Karpas-422 (cell line): ENCODE measurements at regions not wholly inside any gene's neighbourhood (a gene's known extent, or its start where the extent isn't known, plus 50 kb on each side); places are given as distances from the start of the nearest gene placed in this dataset.
A peak's percentile ranks its signal among the peaks of the same experiment; 100 is the strongest.

Source experiments
- DNase-seq: peaks from one replicate; pipeline ENCODE4 v3.0.0-alpha.2; 2015
- H2AFZ ChIP-seq: fragments of 200-600 bp; sonication (generic); 2 replicates; pipeline ENCODE4 v1.6.1; 2014; ENCODE audit warnings: antibody characterized with exemption, low read length, mixed read lengths
- H3K27ac ChIP-seq: fragments of 200-600 bp; sonication (generic); 2 replicates; pipeline ENCODE4 v1.5.1; 2014; ENCODE audit warnings: mild to moderate bottlenecking, low read length, moderate library complexity
- H3K27me3 ChIP-seq: fragments of 200-600 bp; sonication (generic); 2 replicates; pipeline ENCODE4 v1.6.1; 2014; ENCODE audit warnings: low read length, mixed read lengths
- H3K36me3 ChIP-seq: fragments of 200-600 bp; sonication (generic); 2 replicates; pipeline ENCODE4 v1.6.1; 2014; ENCODE audit warnings: low read length, mixed read lengths; ENCODE audit not compliant: insufficient read depth
- H3K4me1 ChIP-seq: fragments of 200-600 bp; sonication (generic); 2 replicates; pipeline ENCODE4 v1.6.1; 2014; ENCODE audit warnings: mild to moderate bottlenecking, low read length, mixed read lengths
- H3K4me2 ChIP-seq: fragments of 200-600 bp; sonication (generic); 2 replicates; pipeline ENCODE4 v1.6.1; 2014; ENCODE audit warnings: low read length, low read depth, mild to moderate bottlenecking; ENCODE audit not compliant: poor library complexity, severe bottlenecking
- H3K4me3 ChIP-seq: fragments of 200-600 bp; sonication (generic); 2 replicates; pipeline ENCODE4 v1.5.1; 2014; ENCODE audit warnings: mild to moderate bottlenecking, antibody characterized with exemption, low read length, mixed read lengths
- H3K79me2 ChIP-seq: fragments of 200-600 bp; sonication (generic); 2 replicates; pipeline ENCODE4 v1.6.1; 2014; ENCODE audit warnings: mild to moderate bottlenecking, low read length, mixed read lengths
- H3K9ac ChIP-seq: fragments of 200-600 bp; sonication (generic); 2 replicates; pipeline ENCODE4 v1.6.0; 2014; ENCODE audit warnings: low read length
- H3K9me2 ChIP-seq: fragments of 200-600 bp; sonication (generic), shearing (Covaris generic); replicated peaks from 2 replicates; pipeline ENCODE4 v1.6.0; 2014; ENCODE audit warnings: mild to moderate bottlenecking, low read length, moderate library complexity; ENCODE audit not compliant: insufficient read depth
- H3K9me3 ChIP-seq: fragments of 300-700, 200-600 bp; sonication (generic); 2 replicates; pipeline ENCODE4 v1.6.1; 2014; ENCODE audit warnings: low read length, mixed read lengths
- H4K20me1 ChIP-seq: fragments of 200-600 bp; sonication (generic); 2 replicates; pipeline ENCODE4 v1.6.1; 2014; ENCODE audit warnings: mild to moderate bottlenecking, antibody characterized with exemption, low read length, low read depth; ENCODE audit not compliant: insufficient read depth

DNA sequence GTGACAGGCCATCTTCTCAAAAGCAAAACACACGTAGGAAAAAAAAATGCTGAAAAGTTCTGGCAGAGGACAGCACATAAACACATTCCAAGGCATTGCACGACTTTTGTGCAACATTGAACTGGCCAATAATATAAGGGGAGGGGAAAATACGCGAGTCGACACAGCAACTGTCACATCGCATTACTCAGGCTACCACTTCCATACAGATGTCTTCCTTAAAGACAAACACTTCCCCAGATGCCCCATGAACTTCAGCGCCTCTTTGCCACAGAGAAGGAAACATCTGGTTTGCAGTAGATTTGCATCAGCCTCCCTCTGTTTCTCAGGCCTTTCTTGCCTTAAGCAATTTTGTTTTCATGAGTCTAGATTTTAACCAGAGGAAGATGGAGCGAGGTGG is 144.4 kb upstream of the IGF1R start:
- no peak overlapping the region for H3K9ac ChIP-seq
- peaks cover 3% of the 10 kb centered on the region; the same call in 1 of the 2 replicates for H3K9me3 ChIP-seq
- no peaks in the 10 kb centered on the region for H3K4me1 ChIP-seq
- 0 out of 2 replicates have a peak, but pooled peaks cover 2% of the 10 kb centered on the region for H3K27me3 ChIP-seq
- no peak overlapping the region for H2AFZ ChIP-seq
- H3K27ac ChIP-seq, result no peak overlapping the region
- no peaks in the 10 kb centered on the region for H3K9me2 ChIP-seq
- no peak overlapping the region for H3K4me3 ChIP-seq
- H3K79me2 ChIP-seq, result no peaks in the 10 kb centered on the region
- H3K4me2 ChIP-seq, result no peak overlapping the region
- no peaks in the 10 kb centered on the region for H4K20me1 ChIP-seq
- H3K36me3 ChIP-seq, result no peaks in the 10 kb centered on the region
- no peak for DNase-seq

DNA sequence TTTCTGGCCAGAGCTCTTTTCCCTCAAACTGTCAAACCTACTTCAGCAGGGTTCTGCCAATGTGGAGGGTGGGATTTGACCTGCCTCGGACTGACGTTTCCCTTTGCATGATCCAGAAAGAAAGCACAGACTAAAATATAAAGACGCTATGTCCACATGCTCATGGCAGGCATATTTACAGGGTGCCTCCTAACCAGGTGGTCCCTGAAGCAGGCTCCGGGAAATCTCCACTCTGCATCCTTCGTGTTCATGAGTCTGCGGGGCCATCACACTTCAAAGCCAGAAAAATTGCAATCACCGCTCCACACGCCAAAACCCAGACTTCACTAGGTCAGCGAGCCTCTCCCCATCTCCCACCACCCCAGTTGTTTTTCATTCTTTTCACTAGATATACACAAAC is 143.3 kb upstream of the IGF1R start:
- Histone ChIP-seq H3K4me1 (no peaks in the 10 kb centered on the region), H4K20me1 (no peaks in the 10 kb centered on the region), H3K4me2 (no peak overlapping the region), H3K9me3 (no peaks in the 10 kb centered on the region), H3K9me2 (no peaks in the 10 kb centered on the region), H3K27ac (no peak overlapping the region), H2AFZ (no peak overlapping the region), H3K79me2 (no peaks in the 10 kb centered on the region), H3K9ac (no peak overlapping the region), H3K4me3 (no peak overlapping the region), H3K27me3 (no peaks in the 10 kb centered on the region), H3K36me3 (no peaks in the 10 kb centered on the region)
- DNase-seq, result no peak

DNA sequence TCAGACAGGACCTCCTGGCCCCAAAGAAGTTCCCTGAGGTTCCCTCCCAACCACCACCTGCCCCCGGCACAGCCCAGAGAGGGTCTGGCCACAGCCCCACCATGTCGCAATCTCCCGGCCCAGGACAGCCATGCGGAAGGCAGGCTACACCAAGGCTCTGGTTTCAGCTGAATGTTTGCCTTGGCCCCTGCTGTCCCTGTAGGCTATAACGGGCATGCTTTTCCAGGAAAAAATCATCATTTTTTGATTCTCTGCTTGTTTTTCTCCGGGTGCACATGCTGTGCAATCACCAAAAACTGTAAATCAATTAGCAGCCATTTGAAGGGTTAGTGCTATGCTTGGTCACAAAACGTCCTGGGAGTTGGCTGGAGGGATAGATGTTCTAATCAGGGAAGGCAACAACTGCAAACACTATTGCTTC is 142.7 kb upstream of the IGF1R start:
- H4K20me1 ChIP-seq, result no peaks in the 10 kb centered on the region

DNA sequence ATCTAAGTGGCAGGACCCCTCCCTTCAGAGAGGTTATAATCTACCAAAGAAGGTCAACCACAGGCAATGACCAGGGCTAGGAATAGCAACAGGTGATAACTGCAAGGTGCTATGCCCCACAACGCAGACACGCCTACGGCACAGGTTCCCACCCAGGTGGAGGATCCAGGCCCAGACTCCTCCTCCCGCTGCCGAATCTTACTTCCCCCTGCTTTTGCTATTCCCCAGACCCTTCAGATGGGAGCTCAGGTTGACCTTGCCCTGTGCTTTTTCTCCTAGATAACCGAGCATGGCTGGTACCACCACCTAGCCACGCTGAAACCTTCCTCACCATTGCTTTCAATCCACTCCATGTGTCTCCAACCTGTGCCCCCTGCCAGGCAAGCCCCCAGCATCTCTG is 142.2 kb upstream of the IGF1R start:
- Histone ChIP-seq H3K9ac (no peak overlapping the region), H3K4me2 (no peak overlapping the region), H3K9me2 (no peaks in the 10 kb centered on the region), H3K36me3 (no peaks in the 10 kb centered on the region), H3K9me3 (no peaks in the 10 kb centered on the region), H3K4me3 (no peak overlapping the region), H3K4me1 (no peaks in the 10 kb centered on the region), H2AFZ (no peak overlapping the region), H3K27ac (no peak overlapping the region), H4K20me1 (no peaks in the 10 kb centered on the region), H3K79me2 (no peaks in the 10 kb centered on the region), H3K27me3 (no peaks in the 10 kb centered on the region)
- no peak for DNase-seq

More for the DNA sequence above, 142.7 kb upstream of the IGF1R start:
- no peaks in the 10 kb centered on the region for H3K36me3 ChIP-seq
- H3K9ac ChIP-seq, result no peak overlapping the region
- H3K9me3 ChIP-seq, result no peaks in the 10 kb centered on the region
- no peak for DNase-seq
- no peak overlapping the region for H2AFZ ChIP-seq
- H3K27me3 ChIP-seq, result no peaks in the 10 kb centered on the region
- H3K9me2 ChIP-seq, result no peaks in the 10 kb centered on the region
- H3K4me1 ChIP-seq, result no peaks in the 10 kb centered on the region
- no peak overlapping the region for H3K4me3 ChIP-seq
- H3K4me2 ChIP-seq, result no peak overlapping the region
- H3K27ac ChIP-seq, result no peak overlapping the region
- no peaks in the 10 kb centered on the region for H3K79me2 ChIP-seq

DNA sequence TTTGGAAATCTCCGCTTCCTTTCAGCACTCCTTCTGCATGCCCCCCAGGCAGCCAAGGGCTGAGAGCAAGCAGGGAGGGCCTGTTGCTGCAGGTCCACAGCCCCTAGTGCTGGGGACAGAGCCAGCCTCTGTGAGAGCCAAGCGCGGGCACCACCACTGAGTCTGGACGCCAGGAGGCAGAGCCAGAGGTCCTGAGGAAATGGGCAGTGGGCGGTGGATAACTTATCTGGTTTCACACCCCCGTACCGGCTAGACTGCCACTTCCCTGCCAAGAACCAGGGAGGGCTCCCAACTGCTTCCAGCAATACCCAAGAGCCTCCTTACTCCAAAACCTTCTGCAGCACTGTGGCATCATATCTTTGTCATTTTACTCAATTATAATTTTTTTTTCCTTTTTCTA is 141.6 kb upstream of the IGF1R start:
- no peak overlapping the region for H3K9ac ChIP-seq
- H3K9me2 ChIP-seq, result no peaks in the 10 kb centered on the region
- H3K27me3 ChIP-seq, result no peaks in the 10 kb centered on the region
- H3K36me3 ChIP-seq, result no peaks in the 10 kb centered on the region
- no peak overlapping the region for H2AFZ ChIP-seq
- H3K9me3 ChIP-seq, result no peaks in the 10 kb centered on the region
- no peak overlapping the region for H3K27ac ChIP-seq
- H4K20me1 ChIP-seq, result no peaks in the 10 kb centered on the region
- no peaks in the 10 kb centered on the region for H3K79me2 ChIP-seq
- no peak overlapping the region for H3K4me3 ChIP-seq
- no peak for DNase-seq
- no peak overlapping the region for H3K4me2 ChIP-seq
- no peaks in the 10 kb centered on the region for H3K4me1 ChIP-seq

DNA sequence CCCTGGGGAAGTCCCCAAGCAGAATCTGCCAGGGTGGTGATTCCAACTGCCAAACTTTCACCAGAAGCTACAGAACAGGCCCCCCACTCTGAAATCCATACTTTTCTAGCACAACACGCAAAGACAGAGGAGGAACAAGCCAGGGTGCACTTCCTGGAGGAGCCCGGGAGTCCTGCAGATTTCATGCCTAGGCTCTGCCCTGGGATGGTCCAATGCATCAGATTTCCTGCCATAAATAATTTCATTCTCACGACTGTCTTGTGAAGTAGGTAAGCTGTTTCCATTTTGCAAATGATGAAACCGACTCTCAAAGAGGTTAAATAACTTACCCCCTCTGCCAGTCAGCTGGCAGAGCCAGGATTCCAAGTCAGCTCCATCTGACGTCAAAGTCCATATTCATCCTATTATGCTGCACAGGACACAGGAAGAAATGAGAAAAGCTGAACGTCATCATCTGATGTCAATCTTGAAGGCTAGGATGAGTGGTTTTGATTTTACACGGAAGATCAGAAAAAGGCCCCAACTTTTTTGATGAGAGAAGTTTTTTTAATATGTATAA is 134.8 kb upstream of the IGF1R start:
- no peak overlapping the region for H3K27ac ChIP-seq
- H3K9ac ChIP-seq, result no peak overlapping the region
- H2AFZ ChIP-seq, result no peak overlapping the region
- no peak for DNase-seq
- no peaks in the 10 kb centered on the region for H3K9me3 ChIP-seq
- no peaks in the 10 kb centered on the region for H3K4me1 ChIP-seq
- H3K36me3 ChIP-seq, result no peaks in the 10 kb centered on the region
- no peaks in the 10 kb centered on the region for H3K27me3 ChIP-seq
- no peak overlapping the region for H3K4me3 ChIP-seq
- H3K79me2 ChIP-seq, result no peaks in the 10 kb centered on the region
- H3K4me2 ChIP-seq, result no peak overlapping the region
- H4K20me1 ChIP-seq, result no peaks in the 10 kb centered on the region
- H3K9me2 ChIP-seq, result no peaks in the 10 kb centered on the region

DNA sequence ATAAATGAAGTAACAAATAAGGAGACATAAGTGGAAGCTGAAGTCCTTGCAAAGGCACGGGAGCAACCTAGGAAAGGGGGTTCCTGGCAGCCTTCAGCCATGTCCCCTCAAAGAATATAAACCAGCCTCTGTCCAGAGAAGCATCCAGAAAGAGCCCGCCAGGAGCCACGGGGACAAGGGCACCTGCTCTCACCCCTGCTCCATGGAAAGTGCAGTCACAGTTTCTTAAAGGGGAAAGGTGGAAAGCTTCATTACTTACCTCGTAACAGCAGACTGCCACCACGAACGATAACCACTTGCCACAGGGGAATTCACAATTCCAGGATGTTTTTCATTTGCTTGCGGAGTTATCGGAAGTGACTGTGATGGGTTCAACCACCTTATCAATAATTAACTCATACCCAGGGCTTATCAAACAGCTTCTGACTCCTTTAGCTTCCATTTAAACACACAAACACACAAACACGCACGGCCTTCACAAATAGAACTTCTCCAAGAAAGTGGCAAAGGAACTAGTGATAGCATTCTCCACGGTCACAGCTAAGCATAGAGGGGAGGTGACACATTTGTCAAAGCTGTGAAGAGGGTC is 134.2 kb upstream of the IGF1R start:
- H3K4me2 ChIP-seq, result no peak overlapping the region
- H3K9ac ChIP-seq, result no peak overlapping the region
- no peaks in the 10 kb centered on the region for H4K20me1 ChIP-seq
- no peaks in the 10 kb centered on the region for H3K36me3 ChIP-seq
- no peaks in the 10 kb centered on the region for H3K79me2 ChIP-seq
- H2AFZ ChIP-seq, result no peak overlapping the region
- H3K4me1 ChIP-seq, result no peaks in the 10 kb centered on the region
- no peaks in the 10 kb centered on the region for H3K27me3 ChIP-seq
- no peak for DNase-seq
- no peak overlapping the region for H3K27ac ChIP-seq
- H3K4me3 ChIP-seq, result no peak overlapping the region
- no peaks in the 10 kb centered on the region for H3K9me3 ChIP-seq
- H3K9me2 ChIP-seq, result no peaks in the 10 kb centered on the region

DNA sequence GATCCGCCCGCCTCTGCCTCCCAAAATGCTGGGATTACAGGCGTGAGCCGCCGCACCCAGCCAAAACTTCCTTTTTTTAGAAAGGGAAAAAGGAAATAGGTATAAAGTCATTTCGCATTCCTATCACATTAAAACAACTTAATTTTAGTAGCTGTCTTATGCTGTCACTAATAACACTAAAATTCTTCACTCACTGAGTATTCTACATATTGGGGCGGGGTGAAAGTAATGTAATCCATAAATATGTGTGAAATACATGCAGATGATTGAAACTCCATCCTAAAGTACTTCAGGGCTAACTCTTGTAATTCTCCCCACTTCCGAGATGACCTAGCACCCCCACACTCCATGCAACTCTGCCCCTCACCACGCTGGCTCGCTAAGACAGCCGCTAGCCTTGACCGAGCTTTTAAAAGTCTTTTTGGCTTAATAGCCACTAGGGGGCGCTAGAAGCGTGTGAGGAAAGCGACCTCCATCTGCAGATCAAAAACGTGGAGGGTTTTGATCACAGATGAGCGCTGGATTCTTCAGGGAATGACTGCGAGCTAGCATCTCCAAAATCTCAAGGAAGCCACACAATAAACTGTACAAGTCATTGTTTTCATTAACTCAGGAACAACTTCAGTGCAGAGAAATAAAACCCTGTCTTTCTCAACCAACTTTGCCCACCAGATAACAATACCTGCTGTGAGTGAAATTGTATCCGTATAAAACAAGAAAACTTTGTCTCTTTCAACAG is 129.3 kb upstream of the IGF1R start:
- Histone ChIP-seq H4K20me1 (no peaks in the 10 kb centered on the region), H3K27me3 (no peaks in the 10 kb centered on the region), H3K27ac (no peak overlapping the region), H3K9me3 (no peaks in the 10 kb centered on the region), H3K9me2 (no peaks in the 10 kb centered on the region), H3K4me2 (no peak overlapping the region), H3K4me1 (no peaks in the 10 kb centered on the region), H3K36me3 (no peaks in the 10 kb centered on the region), H3K9ac (no peak overlapping the region), H3K79me2 (no peaks in the 10 kb centered on the region), H2AFZ (no peak overlapping the region), H3K4me3 (no peak overlapping the region)
- DNase-seq, result peak; percentile 89
